GM23248 (cell line): ENCODE measurements at regions not wholly inside any gene's neighbourhood (a gene's known extent, or its start where the extent isn't known, plus 50 kb on each side); places are given as distances from the start of the nearest gene placed in this dataset.

Experiments used
- EZH2 ChIP-seq: fragments of 200-600 bp; sonication (generic); IDR thresholded peaks from 2 replicates; pipeline ENCODE4 v1.6.1; 2018; ENCODE audit warnings: antibody characterized with exemption, mild to moderate bottlenecking; ENCODE audit not compliant: insufficient read depth, poor library complexity, severe bottlenecking
- EZH2phosphoT487 ChIP-seq: fragments of 200-600 bp; sonication (generic); IDR thresholded peaks from 2 replicates; pipeline ENCODE4 v1.6.1; 2018; ENCODE audit warnings: antibody characterized with exemption, moderate library complexity, mild to moderate bottlenecking, low read depth; ENCODE audit not compliant: insufficient read depth

DNA sequence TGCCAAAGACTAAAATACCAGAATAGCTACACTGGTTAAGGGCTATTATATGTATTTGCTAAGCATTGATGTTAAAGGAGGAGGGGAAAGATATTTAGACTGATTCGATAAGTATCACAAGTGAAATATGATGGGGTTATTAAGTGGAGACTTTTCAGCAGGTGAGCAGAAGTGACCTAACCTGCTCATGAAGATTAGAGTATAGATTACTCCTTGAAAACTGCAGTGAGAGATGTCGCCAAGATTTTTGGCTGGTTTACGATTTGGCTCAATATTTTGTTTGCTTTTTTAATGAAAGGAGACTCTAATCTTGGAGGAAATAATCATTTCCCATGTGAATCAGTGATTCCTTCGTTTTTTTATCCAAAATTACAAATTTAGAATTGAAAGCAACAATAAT lies 1279.5 kb upstream of the TENM4 start:
- TF ChIP-seq EZH2 (no peak), EZH2phosphoT487 (no peak)
